GM19468 (cell line): ENCODE measurements at regions not wholly inside any gene's neighbourhood (a gene's known extent, or its start where the extent isn't known, plus 50 kb on each side); places are given as distances from the start of the nearest gene placed in this dataset.
"Not testable (repeated sequence)": the region's sequence is repeated elsewhere in the genome, so short reads cannot be mapped to it uniquely, and the experiment has no call there.

Experiments used
- ATAC-seq: cut with Tn5 transposase; IDR thresholded peaks from one replicate; pipeline ENCODE4 v1.9.1; 2021; ENCODE audit warnings: mild to moderate bottlenecking, moderate library complexity, moderate number of reproducible peaks; ENCODE audit not compliant: unreplicated experiment; ENCODE audit errors: extremely low read depth

GRCh38 chr5:166909926-166910325 lies 1381.5 kb upstream of the WWC1 start:
- ATAC-seq, result no peak

GRCh38 chr5:166910995-166911394 lies 1380.5 kb upstream of the WWC1 start:
- ATAC-seq, result no peak

- ATAC-seq, result no peak
Measured at GRCh38 chr5:166916021-166916420, 1375.4 kb upstream of the WWC1 start.

- no peak for ATAC-seq
Measured at GRCh38 chr5:166926138-166926537, 1365.3 kb upstream of the WWC1 start.

GRCh38 chr5:166926806-166927475 lies 1364.5 kb upstream of the WWC1 start:
- ATAC-seq, result not testable (repeated sequence)

- ATAC-seq, result no peak
Measured at GRCh38 chr5:166936351-166936750, 1355.1 kb upstream of the WWC1 start.

GRCh38 chr5:166938071-166938470 lies 1353.4 kb upstream of the WWC1 start:
- ATAC-seq, result no peak

- ATAC-seq, result no peak
Measured at GRCh38 chr5:166942948-166943347, 1348.5 kb upstream of the WWC1 start.

GRCh38 chr5:166947045-166947444 lies 1344.4 kb upstream of the WWC1 start:
- no peak for ATAC-seq

- ATAC-seq, result no peak
Measured at GRCh38 chr5:166948679-166949078, 1342.8 kb upstream of the WWC1 start.

- ATAC-seq, result no peak
Measured at GRCh38 chr5:166952048-166952447, 1339.4 kb upstream of the WWC1 start.

GRCh38 chr5:166957782-166958181 lies 1333.7 kb upstream of the WWC1 start:
- no peak for ATAC-seq

- no peak for ATAC-seq
Measured at GRCh38 chr5:166959766-166960165, 1331.7 kb upstream of the WWC1 start.

- no peak for ATAC-seq
Measured at GRCh38 chr5:166961028-166961427, 1330.4 kb upstream of the WWC1 start.

GRCh38 chr5:166961913-166962312 lies 1329.5 kb upstream of the WWC1 start:
- ATAC-seq, result no peak

- ATAC-seq, result no peak
Measured at GRCh38 chr5:166962461-166962860, 1329.0 kb upstream of the WWC1 start.

- no peak for ATAC-seq
Measured at GRCh38 chr5:166963596-166963995, 1327.8 kb upstream of the WWC1 start.

GRCh38 chr5:166977911-166978422 lies 1313.5 kb upstream of the WWC1 start:
- no peak for ATAC-seq

GRCh38 chr5:166979307-166979895 lies 1312.0 kb upstream of the WWC1 start:
- ATAC-seq, result no peak

- ATAC-seq, result no peak
Measured at GRCh38 chr5:166980666-166981065, 1310.8 kb upstream of the WWC1 start.

GRCh38 chr5:166982226-166982625 lies 1309.2 kb upstream of the WWC1 start:
- ATAC-seq, result no peak

- ATAC-seq, result no peak
Measured at GRCh38 chr5:166991601-166992000, 1299.8 kb upstream of the WWC1 start.
